ENCODE measurements at regions not wholly inside any gene's neighbourhood (a gene's known extent, or its start where the extent isn't known, plus 50 kb on each side); places are given as distances from the start of the nearest gene placed in this dataset.

DNA sequence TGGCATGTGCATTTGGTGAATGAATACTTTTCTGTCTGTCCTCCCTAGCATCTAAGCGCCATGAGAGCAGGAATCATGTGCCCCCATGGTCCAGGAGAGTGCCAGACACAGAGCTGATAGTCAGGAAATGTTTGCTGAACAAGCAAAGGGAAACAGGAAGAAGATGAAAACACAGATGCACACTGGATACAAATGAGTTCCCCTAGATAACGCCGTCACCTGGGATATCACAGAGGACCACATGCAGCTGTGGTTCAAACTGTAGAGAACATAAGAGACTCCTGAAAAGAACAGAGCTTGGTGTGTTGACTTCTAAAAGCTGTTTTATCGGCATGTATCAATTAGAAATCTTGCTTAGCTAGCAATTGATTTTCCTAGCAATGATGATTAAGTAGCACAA is 293.7 kb downstream of the BTBD3 start:
- H3K4me1 ChIP-seq (ENCODE audit: control extremely low read depth in 1 of 4, control insufficient read depth in 4 of 4, insufficient read depth in 4 of 4, low read length in 3 of 4) = peaks cover 0 to 9% (median 4%) of the 10 kb centered on the region in 4 experiments
- H3K36me3 ChIP-seq (ENCODE audit: control insufficient read depth in 4 of 4, insufficient read depth in 4 of 4, low read length in 3 of 4) = no peaks in the 10 kb centered on the region
- peak overlapping the region in 1 of 7 experiments; percentile 5 for H3K4me3 ChIP-seq (ENCODE audit: control insufficient read depth in 1 of 7, extremely low read depth in 1 of 7, insufficient read depth in 4 of 7, low read depth in 2 of 7, low read length in 6 of 7)
- peaks cover 0 to 1% (median 0%) of the 10 kb centered on the region in 5 experiments for H3K9me3 ChIP-seq (ENCODE audit: control extremely low read depth in 1 of 5, control insufficient read depth in 4 of 5, insufficient read depth in 2 of 5, low read depth in 1 of 5, low read length in 4 of 5)
- H3K27me3 ChIP-seq (replicated peaks in 2 of 5; ENCODE audit: control insufficient read depth in 4 of 5, insufficient read depth in 5 of 5, low read length in 4 of 5) = no peaks in the 10 kb centered on the region
- 11% methylated on average over 4 of the region's 4 CpGs for WGBS (ENCODE audit: insufficient coverage)
- peak; percentile 16 to 86 (median 69) for DNase-seq
- CTCF ChIA-PET = interaction anchor here (0.9 to 1.4 kb wide), 4 partner anchors 9 to 199 kb away, joined by 3 to 4 read pairs (median 4); no protein-coding TSS in a partner anchor
- H3K27ac ChIP-seq (ENCODE audit: insufficient read depth in 1 of 2, low read depth in 1 of 2, low read length in 2 of 2, poor library complexity in 1 of 2, severe bottlenecking in 2 of 2) = no peak overlapping the region
- POLR2A ChIA-PET = no interaction called here

DNA sequence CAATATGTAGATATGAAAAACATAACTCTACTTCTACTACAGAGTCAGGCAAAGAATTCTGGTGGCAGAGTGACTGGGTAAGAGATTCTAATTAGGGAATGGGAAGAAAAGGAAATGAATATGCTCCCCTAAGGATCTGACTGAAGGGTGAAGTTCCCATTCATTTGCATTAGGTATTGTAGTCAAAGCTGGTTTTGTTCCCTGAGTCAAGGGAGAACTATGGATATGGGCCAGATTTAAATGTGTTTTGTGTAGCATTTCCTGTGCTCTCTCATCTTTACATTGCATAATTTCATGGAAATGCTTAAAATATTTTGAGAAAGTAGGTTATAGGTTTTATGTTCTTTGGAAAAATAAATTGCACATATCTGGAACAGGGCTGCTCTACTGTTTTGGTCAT is 299.7 kb downstream of the BTBD3 start:
- no peaks in the 10 kb centered on the region for H3K27me3 ChIP-seq (replicated peaks in 2 of 5; ENCODE audit: control insufficient read depth in 4 of 5, insufficient read depth in 5 of 5, low read length in 4 of 5)
- DNase-seq = no peak
- no peak overlapping the region for H3K4me3 ChIP-seq (ENCODE audit: control insufficient read depth in 1 of 7, extremely low read depth in 1 of 7, insufficient read depth in 4 of 7, low read depth in 2 of 7, low read length in 6 of 7)
- CTCF ChIA-PET = no interaction called here
- H3K27ac ChIP-seq (ENCODE audit: insufficient read depth in 1 of 2, low read depth in 1 of 2, low read length in 2 of 2, poor library complexity in 1 of 2, severe bottlenecking in 2 of 2) = no peak overlapping the region
- POLR2A ChIA-PET = no interaction called here
- no peaks in the 10 kb centered on the region for H3K4me1 ChIP-seq (ENCODE audit: control extremely low read depth in 1 of 4, control insufficient read depth in 4 of 4, insufficient read depth in 4 of 4, low read length in 3 of 4)
- no peaks in the 10 kb centered on the region for H3K36me3 ChIP-seq (ENCODE audit: control insufficient read depth in 4 of 4, insufficient read depth in 4 of 4, low read length in 3 of 4)
- H3K9me3 ChIP-seq (ENCODE audit: control extremely low read depth in 1 of 5, control insufficient read depth in 4 of 5, insufficient read depth in 2 of 5, low read depth in 1 of 5, low read length in 4 of 5) = peaks cover 0 to 4% (median 2%) of the 10 kb centered on the region in 5 experiments

DNA sequence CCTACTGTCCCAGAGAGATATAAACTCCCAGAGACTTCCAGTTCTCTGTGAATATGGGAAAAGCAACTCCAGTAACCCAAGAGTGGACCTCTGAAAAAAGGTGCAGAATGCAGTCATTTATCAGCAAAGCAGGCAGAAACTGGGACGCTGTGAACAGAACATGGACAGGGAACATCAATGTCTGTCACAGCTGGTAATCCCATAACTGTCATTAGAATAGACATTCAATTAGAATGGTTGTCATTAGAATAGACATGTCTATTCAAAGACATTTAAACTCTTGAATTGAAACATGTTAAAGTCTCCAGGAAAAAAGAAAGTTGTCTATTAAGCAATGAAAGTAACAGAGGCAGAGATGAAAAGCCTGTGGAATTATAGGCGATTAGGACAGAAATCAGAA is 302.1 kb downstream of the BTBD3 start:
- WGBS (ENCODE audit: insufficient coverage) = no CpG with 5 or more reads among the region's 2 CpGs
- H3K4me1 ChIP-seq (ENCODE audit: control extremely low read depth in 1 of 4, control insufficient read depth in 4 of 4, insufficient read depth in 4 of 4, low read length in 3 of 4) = no peaks in the 10 kb centered on the region
- H3K36me3 ChIP-seq (ENCODE audit: control insufficient read depth in 4 of 4, insufficient read depth in 4 of 4, low read length in 3 of 4) = no peaks in the 10 kb centered on the region
- H3K27ac ChIP-seq (ENCODE audit: insufficient read depth in 1 of 2, low read depth in 1 of 2, low read length in 2 of 2, poor library complexity in 1 of 2, severe bottlenecking in 2 of 2) = no peak overlapping the region
- DNase-seq = no peak
- no peak overlapping the region for H3K4me3 ChIP-seq (ENCODE audit: control insufficient read depth in 1 of 7, extremely low read depth in 1 of 7, insufficient read depth in 4 of 7, low read depth in 2 of 7, low read length in 6 of 7)
- ChIA-PET CTCF (interaction anchor here (1.2 kb wide), 1 partner anchor 8 kb away, joined by 4 read pairs; no protein-coding TSS in a partner anchor), POLR2A (no interaction called here)
- no peaks in the 10 kb centered on the region for H3K27me3 ChIP-seq (replicated peaks in 2 of 5; ENCODE audit: control insufficient read depth in 4 of 5, insufficient read depth in 5 of 5, low read length in 4 of 5)
- H3K9me3 ChIP-seq (ENCODE audit: control extremely low read depth in 1 of 5, control insufficient read depth in 4 of 5, insufficient read depth in 2 of 5, low read depth in 1 of 5, low read length in 4 of 5) = peaks cover 0 to 4% (median 2%) of the 10 kb centered on the region in 5 experiments

DNA sequence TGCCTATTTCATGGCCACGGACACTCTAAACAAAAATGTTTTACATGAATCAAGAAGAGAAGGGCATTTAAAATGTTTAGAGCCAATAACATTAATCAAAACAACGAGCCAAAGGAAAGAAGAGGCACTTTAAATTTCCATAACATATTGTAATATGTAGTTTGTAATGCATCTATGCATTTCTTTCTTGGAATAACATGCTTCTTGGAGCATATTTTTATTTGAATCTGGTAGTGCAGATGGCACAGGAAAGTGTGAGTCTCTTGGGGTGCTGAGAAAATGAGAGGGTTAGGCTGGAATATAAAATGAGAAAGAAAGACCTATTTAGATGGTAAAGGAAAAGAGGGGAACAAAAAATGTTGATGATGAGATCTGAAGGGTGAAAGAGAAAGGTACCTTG is 305.4 kb downstream of the BTBD3 start:
- no CpG with 5 or more reads among the region's 2 CpGs for whole genome bisulfite sequencing (ENCODE audit: insufficient coverage)
- CTCF ChIA-PET = no interaction called here
- no peak for DNase-seq

DNA sequence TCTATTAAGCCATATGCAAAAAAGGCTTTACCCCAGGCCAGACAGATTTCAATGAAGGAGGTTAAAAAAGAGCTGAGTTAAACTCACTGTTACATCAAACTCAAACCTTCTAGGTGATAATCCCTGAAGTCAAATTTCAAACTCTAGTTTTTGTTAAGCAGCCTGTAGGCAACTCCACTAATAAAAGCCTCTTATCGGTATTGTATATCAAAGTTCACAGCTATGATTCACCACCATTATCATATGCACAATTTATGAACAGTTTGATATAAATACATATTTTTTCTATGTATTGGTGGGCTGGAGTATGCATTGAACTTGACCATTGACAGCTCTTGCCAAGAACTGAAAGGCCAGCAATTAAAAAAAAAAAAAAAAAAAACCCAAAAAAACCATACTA is 308.2 kb downstream of the BTBD3 start:
- CTCF ChIA-PET = interaction anchor here (0.5 kb wide), 1 partner anchor 124 kb away, joined by 4 read pairs; no protein-coding TSS in a partner anchor

More for the DNA sequence above, 305.4 kb downstream of the BTBD3 start:
- Histone ChIP-seq H3K4me1 (ENCODE audit: control extremely low read depth in 1 of 4, control insufficient read depth in 4 of 4, insufficient read depth in 4 of 4, low read length in 3 of 4) (no peaks in the 10 kb centered on the region), H3K27ac (ENCODE audit: insufficient read depth in 1 of 2, low read depth in 1 of 2, low read length in 2 of 2, poor library complexity in 1 of 2, severe bottlenecking in 2 of 2) (no peak overlapping the region), H3K4me3 (ENCODE audit: control insufficient read depth in 1 of 7, extremely low read depth in 1 of 7, insufficient read depth in 4 of 7, low read depth in 2 of 7, low read length in 6 of 7) (no peak overlapping the region), H3K9me3 (ENCODE audit: control extremely low read depth in 1 of 5, control insufficient read depth in 4 of 5, insufficient read depth in 2 of 5, low read depth in 1 of 5, low read length in 4 of 5) (peaks cover 0 to 1% (median 0%) of the 10 kb centered on the region in 5 experiments), H3K36me3 (ENCODE audit: control insufficient read depth in 4 of 4, insufficient read depth in 4 of 4, low read length in 3 of 4) (no peaks in the 10 kb centered on the region), H3K27me3 (replicated peaks in 2 of 5; ENCODE audit: control insufficient read depth in 4 of 5, insufficient read depth in 5 of 5, low read length in 4 of 5) (no peaks in the 10 kb centered on the region)
- POLR2A ChIA-PET = no interaction called here

DNA sequence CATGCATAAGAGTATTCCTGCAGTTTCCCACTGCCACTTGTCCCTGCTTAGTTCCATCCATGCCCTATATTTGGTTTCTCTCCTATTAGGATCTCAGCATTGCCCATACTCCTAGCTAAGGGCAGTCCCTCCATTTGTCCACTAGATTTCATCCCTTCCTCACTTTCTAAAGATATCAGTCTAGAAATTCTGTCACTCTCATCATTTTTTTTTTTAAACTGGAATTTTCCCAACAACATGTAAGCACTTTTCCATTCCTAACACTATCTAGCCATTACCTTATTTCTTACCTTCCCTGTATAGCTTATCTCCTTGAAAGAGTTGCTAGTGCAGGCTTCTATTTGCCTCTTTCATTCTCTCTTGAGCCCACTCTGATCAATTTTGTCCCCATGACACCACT is 312.2 kb downstream of the BTBD3 start:
- Histone ChIP-seq H3K27me3 (replicated peaks in 2 of 5; ENCODE audit: control insufficient read depth in 4 of 5, insufficient read depth in 5 of 5, low read length in 4 of 5) (peaks cover 0 to 3% (median 0%) of the 10 kb centered on the region in 5 experiments), H3K4me1 (ENCODE audit: control extremely low read depth in 1 of 4, control insufficient read depth in 4 of 4, insufficient read depth in 4 of 4, low read length in 3 of 4) (no peaks in the 10 kb centered on the region), H3K4me3 (ENCODE audit: control insufficient read depth in 1 of 7, extremely low read depth in 1 of 7, insufficient read depth in 4 of 7, low read depth in 2 of 7, low read length in 6 of 7) (no peak overlapping the region), H3K36me3 (ENCODE audit: control insufficient read depth in 4 of 4, insufficient read depth in 4 of 4, low read length in 3 of 4) (no peaks in the 10 kb centered on the region), H3K9me3 (ENCODE audit: control extremely low read depth in 1 of 5, control insufficient read depth in 4 of 5, insufficient read depth in 2 of 5, low read depth in 1 of 5, low read length in 4 of 5) (no peaks in the 10 kb centered on the region), H3K27ac (ENCODE audit: insufficient read depth in 1 of 2, low read depth in 1 of 2, low read length in 2 of 2, poor library complexity in 1 of 2, severe bottlenecking in 2 of 2) (no peak overlapping the region)
- POLR2A ChIA-PET = no interaction called here
- no peak for DNase-seq
- CTCF ChIA-PET = no interaction called here

More for the DNA sequence above, 308.2 kb downstream of the BTBD3 start:
- H3K4me1 ChIP-seq (ENCODE audit: control extremely low read depth in 1 of 4, control insufficient read depth in 4 of 4, insufficient read depth in 4 of 4, low read length in 3 of 4) = no peaks in the 10 kb centered on the region
- no peaks in the 10 kb centered on the region for H3K36me3 ChIP-seq (ENCODE audit: control insufficient read depth in 4 of 4, insufficient read depth in 4 of 4, low read length in 3 of 4)
- no peaks in the 10 kb centered on the region for H3K27me3 ChIP-seq (replicated peaks in 2 of 5; ENCODE audit: control insufficient read depth in 4 of 5, insufficient read depth in 5 of 5, low read length in 4 of 5)
- POLR2A ChIA-PET = no interaction called here
- H3K9me3 ChIP-seq (ENCODE audit: control extremely low read depth in 1 of 5, control insufficient read depth in 4 of 5, insufficient read depth in 2 of 5, low read depth in 1 of 5, low read length in 4 of 5) = peaks cover 0 to 1% (median 0%) of the 10 kb centered on the region in 5 experiments
- WGBS (ENCODE audit: insufficient coverage) = no CpG with 5 or more reads among the region's 1 CpG
- no peak overlapping the region for H3K4me3 ChIP-seq (ENCODE audit: control insufficient read depth in 1 of 7, extremely low read depth in 1 of 7, insufficient read depth in 4 of 7, low read depth in 2 of 7, low read length in 6 of 7)
- no peak overlapping the region for H3K27ac ChIP-seq (ENCODE audit: insufficient read depth in 1 of 2, low read depth in 1 of 2, low read length in 2 of 2, poor library complexity in 1 of 2, severe bottlenecking in 2 of 2)
- no peak for DNase-seq

DNA sequence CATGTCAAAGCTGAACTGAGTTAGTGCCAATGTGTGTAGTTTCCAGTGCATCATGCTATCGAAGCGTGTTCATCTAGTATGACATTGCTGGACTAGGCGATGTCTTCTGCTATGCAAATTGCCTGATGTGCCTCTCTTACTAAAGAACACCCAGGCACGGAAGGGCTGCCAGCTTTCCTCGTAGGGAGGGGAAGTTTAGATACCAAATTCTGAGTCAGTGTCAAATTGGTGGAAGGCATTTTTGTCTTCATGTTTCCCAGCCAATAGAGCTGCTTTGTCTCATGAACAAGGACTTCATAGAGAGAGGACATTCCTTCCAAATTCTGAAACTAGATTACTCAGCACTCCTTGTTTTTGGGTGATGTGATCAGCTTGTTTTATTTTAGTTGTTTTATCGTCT is 320.1 kb downstream of the BTBD3 start:
- POLR2A ChIA-PET = no interaction called here
- Histone ChIP-seq H3K36me3 (ENCODE audit: control insufficient read depth in 4 of 4, insufficient read depth in 4 of 4, low read length in 3 of 4) (no peaks in the 10 kb centered on the region), H3K9me3 (ENCODE audit: control extremely low read depth in 1 of 5, control insufficient read depth in 4 of 5, insufficient read depth in 2 of 5, low read depth in 1 of 5, low read length in 4 of 5) (no peaks in the 10 kb centered on the region), H3K4me1 (ENCODE audit: control extremely low read depth in 1 of 4, control insufficient read depth in 4 of 4, insufficient read depth in 4 of 4, low read length in 3 of 4) (no peaks in the 10 kb centered on the region), H3K4me3 (ENCODE audit: control insufficient read depth in 1 of 7, extremely low read depth in 1 of 7, insufficient read depth in 4 of 7, low read depth in 2 of 7, low read length in 6 of 7) (no peak overlapping the region), H3K27me3 (replicated peaks in 2 of 5; ENCODE audit: control insufficient read depth in 4 of 5, insufficient read depth in 5 of 5, low read length in 4 of 5) (peaks cover 0 to 3% (median 0%) of the 10 kb centered on the region in 5 experiments), H3K27ac (ENCODE audit: insufficient read depth in 1 of 2, low read depth in 1 of 2, low read length in 2 of 2, poor library complexity in 1 of 2, severe bottlenecking in 2 of 2) (no peak overlapping the region)
- no peak for DNase-seq
- 96% methylated on average over 4 of the region's 6 CpGs for WGBS (ENCODE audit: insufficient coverage)
- CTCF ChIA-PET = no interaction called here
